ENCODE measurements at regions not wholly inside any gene's neighbourhood (a gene's known extent, or its start where the extent isn't known, plus 50 kb on each side); places are given as distances from the start of the nearest gene placed in this dataset.

DNA sequence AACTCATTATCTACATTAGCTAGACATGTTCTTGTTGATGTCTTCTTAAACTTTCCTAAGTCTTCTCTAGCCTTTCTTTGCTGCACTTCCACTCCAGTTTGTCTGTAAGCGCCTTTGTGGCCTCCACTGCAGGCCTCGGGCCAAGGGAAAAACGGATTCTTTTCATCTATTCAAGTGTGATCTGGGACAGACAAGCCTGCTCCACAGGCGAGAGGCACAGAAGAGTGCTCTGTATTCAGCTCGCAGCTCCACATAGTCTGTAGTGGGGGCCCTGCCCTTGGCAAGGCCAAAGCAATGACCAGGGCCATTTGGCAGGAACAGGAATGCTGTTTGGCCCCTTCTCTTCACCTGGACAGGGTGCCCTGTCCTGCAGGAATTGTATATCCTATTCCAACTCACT, 84.1 kb upstream of the BARX2 start:
- DNase-seq (ENCODE audit: low read depth), result no peak

DNA sequence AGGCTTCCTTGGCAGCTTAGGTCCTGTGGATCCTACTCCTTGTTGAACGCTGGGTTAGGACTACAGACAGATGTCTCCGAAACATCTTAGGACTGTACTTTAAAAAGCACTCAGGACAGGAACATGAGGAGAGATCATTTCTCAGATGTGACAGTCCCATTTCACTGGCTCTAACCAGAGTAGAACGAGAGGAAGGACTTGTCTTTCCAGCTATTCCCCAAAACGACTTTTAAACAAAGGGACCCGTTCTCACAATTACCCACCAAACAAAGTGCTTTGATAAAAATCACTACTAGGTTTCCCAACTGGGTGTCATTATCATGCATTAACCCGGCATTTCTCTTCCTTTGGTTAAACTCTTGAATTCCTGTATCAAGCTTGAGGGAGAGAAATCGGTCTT, 84.7 kb upstream of the BARX2 start:
- no peak for DNase-seq (ENCODE audit: low read depth)

DNA sequence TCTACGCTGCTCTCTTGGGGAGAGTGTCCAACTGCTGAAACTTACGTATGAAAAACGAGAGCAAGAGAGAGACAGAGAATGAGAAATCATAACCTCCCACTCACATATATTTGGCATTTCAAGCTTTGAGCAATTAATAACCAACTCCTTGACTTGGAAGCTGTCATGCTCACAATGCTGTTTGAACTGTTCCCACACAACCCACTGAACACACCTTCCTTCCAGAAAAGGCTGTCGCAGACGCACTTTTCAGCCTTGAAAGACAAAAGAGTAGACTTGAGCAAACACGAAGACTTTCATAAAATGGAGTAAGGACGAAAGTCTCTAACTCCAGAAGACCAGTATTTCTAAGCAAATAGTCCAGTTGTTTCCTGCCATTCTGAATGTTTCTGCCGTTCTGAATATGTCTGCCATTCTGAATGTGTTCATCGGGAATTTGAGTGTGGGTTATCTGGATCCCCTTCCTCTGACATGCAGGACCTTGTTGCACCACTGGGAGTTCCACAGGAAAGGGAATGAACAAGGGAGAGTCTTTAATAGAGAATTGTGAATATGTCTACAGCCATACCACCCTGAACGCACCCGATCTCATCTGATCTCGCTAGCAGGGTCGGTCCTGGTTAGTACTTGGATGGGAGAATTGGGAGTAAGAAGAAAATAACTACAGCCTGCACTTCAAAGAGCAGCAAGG, 86.2 kb upstream of the BARX2 start:
- DNase-seq (ENCODE audit: low read depth), result no peak

DNA sequence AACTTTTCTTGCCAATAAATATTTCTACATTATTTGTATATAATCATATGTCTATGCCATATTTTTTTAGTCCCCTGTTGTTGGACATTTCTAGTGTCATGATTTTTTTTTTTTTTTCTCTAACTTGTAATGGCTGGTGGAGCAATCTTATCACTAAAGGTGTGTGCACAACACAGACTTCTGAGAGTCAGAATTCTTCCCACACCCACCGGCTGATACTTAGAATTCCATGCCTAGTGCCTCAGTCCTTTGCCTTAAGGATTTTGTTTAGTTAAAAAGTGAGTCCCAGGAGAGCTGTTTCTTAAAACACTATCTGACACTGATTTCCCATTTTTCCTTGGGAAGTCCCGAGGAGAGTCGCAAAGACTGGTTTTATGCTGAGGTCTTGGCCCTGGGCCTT, 87.7 kb upstream of the BARX2 start:
- no peak for DNase-seq (ENCODE audit: low read depth)

DNA sequence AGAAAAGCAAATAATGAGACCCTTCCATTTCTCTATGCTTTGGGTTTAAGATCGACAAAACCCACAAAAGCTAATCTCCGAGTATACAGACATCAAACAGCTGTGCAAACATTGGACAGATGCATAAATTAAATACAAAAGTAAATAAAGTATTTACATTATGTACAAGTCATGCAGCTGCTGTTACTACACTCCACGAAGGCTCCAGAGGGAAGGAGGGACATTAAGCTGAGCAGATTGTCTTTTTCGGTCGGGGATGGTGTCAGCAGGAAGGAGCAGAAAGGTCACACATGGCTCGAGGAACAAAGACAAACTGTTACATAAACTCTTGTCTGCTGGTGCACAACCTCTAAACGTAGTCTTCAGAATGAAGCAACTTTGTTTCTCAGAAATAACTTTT, 88.8 kb upstream of the BARX2 start:
- no peak for DNase-seq (ENCODE audit: low read depth)

DNA sequence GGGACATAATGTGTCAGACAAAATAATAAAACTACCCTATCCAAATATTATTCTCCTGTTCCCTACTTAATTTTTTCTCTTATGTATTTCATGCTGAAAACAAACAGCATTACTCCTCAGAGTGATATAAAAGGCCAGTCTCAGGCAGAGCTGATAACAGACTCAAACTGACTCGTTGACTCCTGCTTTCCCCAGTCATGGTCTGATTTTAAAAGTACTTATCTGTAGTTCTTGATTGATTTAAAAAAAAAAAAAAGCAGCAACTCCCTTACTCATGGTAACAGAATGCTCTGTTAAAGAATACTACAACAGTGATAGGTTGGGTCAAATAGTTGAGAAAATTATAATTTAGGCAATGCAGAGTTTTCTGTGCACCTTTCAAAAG, 90.3 kb upstream of the BARX2 start:
- no peak for DNase-seq (ENCODE audit: low read depth)

DNA sequence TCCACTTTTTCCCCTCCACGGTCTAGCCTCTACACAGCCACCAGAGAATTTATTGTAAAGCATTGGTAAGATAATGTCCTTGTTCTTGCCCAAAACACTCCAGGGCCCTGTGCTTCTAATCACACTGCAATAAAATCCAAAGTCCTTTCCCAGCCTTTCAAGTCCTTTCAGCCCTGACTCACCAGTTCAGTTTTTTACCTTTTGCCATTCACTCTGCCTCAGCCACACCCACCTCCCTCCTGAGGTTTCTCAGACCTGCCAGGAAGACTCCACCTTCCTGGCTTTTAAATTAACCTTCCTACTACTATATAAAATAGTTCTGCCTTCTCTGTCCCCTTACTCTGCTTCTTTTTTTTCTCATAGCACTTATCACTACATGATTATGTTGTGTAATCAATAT, 91.0 kb upstream of the ARHGAP32 start:
- no peak for DNase-seq (ENCODE audit: low read depth)

DNA sequence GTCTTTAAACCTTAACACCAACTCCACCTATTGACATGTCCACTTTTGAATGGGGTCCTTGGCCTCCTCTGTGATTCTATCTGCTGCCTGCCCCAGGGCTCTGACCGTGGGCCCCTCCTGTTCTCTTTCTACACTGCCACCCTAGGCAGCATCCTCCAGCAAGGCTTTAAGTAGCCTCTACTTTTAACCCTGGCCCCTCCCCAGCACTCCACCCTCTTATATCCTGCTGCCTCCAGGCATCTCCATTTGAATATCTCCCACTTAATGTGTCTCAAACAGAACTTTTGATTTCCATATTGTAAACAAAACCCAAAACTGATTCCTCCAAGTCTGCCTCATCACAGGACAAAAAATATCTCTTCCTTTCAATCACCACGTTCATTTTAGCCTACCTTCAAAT, 90.5 kb upstream of the ARHGAP32 start:
- DNase-seq (ENCODE audit: low read depth), result no peak

DNA sequence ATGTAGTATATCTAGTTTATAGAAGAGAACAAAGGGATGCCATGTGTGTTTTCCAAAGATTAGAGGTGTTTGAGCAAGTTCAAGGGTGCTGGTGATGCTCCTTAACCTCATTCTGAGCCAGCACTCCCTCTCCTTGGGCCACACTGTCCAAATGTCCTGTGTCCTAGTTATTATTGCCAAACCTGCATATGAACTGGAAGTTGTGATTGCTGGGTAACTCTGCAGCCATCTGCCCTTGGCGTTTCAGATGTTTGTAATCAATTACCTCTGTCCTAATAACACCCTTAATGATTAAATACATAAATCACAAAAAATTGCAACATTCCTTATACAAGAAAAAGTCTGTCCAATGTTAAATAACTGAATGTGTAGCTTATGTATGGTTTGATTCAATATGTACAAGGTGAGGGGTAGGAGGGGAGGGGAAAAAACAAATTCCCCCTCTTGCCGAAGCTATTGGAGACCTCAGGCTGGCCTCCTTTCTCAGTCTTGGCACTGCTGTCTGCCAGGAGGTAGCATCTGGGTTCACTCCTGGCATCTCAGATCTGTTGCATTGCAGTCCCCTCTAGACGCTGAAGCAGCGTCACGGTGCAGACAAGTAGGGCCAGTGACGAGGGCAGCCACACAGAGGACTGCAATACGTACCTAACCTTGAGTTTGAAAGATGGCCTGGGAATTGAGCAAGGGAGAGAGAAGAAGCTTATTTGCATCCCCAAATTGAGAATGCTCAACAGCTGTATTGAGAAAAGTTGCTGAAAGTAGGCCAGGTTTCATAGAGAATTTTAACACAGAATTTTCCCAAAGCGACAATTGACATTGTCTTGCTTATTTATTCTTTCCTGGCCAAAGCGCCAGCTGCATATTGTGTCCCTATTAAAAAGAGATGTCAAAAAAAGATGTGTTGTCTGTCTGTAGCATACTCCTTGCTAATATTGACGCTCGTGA, 89.6 kb upstream of the ARHGAP32 start:
- DNase-seq (ENCODE audit: low read depth), result no peak

DNA sequence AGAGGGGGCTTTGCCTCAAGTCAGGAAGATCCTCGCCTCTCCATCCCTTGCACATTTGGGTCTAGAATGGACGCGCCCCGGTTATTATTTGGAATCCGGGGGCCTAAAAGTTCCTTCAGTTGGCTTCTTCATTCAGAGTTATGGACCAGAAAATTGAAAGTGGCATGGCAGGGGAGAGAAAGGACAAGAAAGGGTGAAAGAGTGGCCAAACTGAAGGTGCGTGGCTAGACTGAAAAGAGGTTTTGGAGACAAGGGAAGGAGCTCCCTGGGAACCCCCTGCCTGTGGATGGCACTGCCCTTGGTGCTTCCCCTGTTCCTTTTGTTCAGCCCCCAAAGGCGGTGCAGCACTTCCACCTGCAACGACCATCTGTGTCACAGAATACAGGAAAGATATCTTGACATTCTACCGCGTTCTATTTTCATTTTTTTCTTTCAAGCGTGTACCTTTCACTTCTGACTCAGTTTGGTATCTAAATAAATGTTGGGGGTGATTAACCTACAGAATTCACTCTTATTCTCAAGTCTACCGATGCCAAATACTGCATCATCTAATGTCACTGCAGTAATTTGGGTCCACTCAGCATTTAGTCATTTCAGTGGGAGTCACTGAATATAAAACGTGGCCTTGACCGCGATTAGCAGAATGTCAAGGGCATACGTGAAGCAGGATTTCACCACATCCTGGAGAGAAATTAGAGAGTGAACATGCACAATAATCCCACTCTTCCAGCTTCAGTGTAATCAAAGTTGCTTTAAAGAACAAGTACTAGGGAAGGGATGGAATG, 88.1 kb upstream of the ARHGAP32 start:
- no peak for DNase-seq (ENCODE audit: low read depth)

DNA sequence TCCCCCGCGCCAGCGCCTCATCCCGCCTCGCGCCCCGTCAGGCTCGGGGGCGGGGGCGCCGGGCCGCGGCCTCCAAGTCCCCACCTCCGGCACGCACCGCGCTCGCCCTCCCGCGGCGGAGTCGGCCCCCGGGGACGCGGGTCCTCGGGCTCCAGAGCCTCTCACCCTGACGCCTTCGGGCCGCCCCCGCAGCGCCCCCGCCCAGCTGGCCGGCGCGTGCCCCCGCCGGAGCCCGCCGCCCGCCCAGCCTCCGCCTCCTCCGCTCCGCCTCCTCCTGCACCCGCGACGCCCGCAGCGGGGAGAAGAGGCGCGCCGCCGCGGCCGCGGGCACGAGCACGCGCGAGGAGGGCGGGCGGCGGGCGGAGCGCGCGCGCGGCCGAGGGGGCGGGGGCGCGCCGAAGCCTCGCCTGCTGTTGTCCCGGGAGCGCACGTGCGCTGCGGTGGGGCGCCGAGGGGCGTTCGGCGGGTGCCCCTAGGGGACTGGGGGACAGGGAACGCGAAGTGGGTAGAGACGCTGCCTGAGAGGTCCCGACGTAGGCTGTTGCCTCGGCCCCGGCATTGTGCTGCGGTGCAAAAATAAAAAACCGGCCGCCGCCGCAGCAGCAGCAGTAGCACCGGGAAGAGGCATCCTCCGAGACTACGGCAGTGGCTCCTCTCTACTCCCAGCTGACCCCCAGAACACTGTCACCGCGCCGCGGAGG, 87.4 kb upstream of the ARHGAP32 start:
- peak; percentile 53 for DNase-seq (ENCODE audit: low read depth)

DNA sequence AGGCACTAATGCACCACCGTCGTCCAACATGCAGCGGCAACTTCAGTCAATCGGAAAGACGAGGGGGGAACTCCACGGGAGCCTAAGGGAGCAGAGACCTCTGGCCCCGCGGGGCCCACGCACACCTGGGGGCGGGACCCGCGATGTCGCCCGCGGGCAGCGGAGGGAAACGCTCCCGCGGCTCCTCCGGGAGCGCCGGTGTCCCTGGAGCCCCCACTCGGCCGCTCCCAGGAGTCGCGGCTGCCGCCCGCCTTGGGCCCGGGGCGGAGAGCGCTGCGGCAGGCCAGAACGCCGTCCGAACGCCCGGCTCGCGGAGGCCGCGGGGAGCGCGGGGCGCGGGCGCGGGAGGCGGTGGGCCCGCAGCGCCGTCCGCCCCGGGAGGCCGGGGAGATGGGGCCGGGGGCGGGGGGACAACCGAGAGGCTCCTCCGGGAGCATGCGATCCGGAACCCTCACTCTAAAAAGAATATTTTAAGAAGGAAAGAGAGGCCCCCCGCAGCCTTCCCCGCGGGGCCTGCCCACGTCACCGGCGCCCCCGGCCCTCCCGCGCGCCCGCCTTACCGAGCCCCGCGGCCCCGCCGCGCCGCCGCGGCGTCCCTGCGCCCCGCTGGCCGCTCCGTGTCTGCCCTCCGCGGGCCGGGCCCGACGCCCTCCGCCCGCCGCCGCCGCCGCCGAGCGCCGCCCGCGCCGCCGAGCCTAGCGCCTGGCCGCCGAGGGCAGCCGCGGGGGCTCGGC, 86.6 kb upstream of the ARHGAP32 start:
- no peak for DNase-seq (ENCODE audit: low read depth)

DNA sequence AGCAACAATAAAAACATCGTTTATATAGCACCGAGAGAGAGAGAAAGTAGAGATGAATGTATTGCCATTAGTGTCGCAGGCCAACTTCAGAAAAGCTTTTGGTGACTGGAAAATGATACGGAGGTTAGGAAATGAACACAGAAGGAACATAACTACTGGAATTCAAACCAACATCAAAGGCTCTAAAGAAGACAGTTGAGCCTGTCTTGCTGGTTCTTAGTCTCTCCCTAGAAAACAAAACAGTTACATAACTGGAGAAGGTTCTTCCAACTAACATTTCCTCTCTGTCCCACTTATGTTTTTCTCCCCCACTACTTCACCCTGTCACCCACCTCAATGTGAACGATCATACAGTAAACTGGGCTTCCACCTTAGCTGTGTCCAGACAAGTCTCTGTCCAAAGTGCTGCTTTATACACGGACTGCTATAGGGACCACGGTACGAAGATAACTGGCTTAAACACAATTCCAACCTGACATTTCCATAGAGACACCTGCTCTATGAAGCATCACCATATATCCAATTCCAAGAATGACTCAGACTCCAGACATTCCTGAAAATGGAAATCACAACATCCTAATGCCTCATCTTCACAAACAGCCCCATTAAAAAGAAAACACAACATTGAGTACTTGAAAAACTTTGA, 85.2 kb upstream of the ARHGAP32 start:
- no peak for DNase-seq (ENCODE audit: low read depth)

DNA sequence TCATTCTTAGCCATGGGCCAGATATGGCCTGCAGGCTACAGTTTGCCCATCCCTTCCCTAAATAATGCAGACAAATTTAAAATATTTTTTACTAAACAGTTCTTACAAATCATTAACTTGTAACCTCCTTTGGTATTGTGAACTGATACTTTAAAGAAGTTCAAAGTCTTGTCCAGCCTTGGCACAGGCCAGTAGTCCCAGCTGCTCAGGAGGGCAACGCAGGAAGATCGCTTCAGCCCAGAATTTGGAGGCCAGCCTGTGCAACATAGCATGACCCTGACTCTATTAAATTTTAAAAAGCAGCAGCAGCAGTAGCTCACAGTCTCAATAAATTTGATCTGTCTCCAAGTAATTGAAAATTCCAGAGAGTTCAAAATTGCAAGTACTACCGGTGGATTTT, 83.7 kb upstream of the ARHGAP32 start:
- DNase-seq (ENCODE audit: low read depth), result no peak

DNA sequence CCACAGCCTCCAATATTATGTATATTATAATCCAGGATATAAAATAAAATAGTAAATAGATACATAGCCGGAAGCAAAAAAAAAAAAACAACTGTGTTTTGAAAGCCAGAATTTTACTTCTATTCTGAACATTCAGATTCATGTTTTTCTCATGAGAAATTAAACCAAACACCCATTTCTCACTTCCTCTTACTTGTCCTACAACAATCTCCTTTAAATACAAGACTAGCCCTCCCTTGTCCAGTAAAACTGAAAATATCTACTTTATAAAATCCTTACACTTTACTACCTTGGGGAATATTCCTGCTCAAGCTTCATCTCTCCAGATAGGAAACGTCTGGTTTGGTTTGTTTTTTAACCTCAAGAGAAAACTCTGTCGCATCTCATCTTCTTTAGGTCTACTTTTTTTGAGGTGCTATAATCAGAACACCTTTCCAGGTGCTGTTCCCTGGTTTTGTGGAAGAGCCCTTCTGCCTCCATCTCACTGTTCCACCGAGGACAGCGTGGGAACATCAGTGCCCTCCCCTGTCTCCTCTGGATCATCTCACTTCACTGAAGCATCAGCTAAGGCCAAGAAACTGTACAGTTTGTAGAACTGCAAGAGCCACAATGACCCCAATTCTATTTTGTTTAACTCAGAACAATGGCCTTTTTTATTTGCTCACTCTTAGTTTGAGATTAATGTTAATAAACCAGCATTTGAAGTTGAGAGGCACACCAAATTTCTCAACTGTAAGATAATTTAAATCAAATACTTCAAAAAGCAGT, 82.0 kb upstream of the ARHGAP32 start:
- no peak for DNase-seq (ENCODE audit: low read depth)

DNA sequence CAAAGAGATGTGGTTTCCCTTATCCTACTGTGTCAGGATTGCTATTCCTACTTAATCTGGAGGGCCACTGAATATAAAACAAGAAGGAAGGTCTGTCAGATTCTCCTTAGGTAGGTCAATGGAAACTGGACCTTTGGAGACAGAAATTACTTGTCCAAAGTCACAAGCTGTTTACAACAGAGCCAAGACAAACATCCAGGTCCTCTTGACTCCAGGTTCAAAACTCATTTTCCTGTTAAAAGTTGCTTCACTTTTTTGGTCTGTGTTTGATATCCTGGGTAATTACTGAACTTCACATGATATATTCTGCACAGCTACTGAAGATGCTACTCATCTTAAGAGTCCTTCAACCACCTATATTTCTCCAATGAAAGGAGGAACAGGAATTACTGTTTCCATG, 81.2 kb upstream of the ARHGAP32 start:
- DNase-seq (ENCODE audit: low read depth), result no peak

DNA sequence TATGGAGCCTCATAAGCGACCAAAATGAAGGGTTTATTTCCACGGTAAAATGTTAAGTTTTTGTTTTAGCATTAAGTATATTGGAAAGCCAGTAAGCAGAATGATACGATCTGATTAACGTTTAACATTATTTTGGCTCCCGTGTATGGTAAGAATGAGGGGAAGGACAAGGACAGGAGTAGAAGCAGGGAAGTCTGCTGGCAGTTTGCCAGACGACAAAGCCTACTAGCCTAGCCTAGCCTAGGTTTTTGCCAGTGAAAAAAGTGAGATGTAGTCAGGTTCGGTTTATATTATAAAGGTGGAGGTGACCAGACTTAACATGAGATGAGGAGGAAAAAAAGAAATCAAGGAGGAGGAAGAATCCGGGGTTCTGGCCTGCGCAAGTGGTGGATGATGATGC, 78.9 kb upstream of the ARHGAP32 start:
- no peak for DNase-seq (ENCODE audit: low read depth)

DNA sequence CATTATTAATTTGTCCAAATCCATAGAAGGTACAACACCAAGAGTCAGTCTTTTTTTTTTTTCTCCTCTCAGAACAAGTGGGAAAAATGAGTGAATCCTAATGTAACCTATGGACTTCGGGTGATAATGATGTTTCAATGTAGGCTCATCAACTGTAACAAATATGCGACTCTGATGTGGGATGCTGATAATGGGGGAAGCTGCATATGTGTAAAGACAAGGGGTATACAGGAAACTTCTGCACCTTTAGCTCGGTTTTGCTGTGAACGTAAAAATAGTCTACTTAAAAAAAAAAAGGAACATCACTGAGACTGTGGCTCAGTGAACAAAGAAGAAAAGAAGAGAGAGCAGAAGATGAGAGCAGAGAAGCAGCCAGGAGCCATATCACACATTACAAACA, 78.3 kb upstream of the ARHGAP32 start:
- no peak for DNase-seq (ENCODE audit: low read depth)

DNA sequence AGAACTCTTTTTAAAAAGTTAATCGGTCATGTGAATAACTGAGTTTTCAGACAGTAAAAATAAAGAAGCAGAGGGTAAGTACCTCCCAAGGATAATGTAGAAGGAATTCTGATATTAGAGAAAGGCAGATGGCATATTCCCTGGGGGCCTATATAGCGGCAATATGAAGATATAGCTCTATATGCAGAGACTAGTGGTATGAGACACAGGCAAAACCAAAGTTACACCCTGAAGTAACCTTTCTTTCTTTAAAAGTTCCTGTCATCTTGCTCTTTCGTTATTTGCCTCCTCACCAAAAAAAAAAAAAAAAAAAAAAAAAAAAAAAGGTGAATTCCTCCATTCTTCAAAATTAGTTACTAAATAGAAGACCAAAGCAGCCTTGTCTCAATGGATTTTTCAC, 76.2 kb upstream of the ARHGAP32 start:
- DNase-seq (ENCODE audit: low read depth), result no peak

DNA sequence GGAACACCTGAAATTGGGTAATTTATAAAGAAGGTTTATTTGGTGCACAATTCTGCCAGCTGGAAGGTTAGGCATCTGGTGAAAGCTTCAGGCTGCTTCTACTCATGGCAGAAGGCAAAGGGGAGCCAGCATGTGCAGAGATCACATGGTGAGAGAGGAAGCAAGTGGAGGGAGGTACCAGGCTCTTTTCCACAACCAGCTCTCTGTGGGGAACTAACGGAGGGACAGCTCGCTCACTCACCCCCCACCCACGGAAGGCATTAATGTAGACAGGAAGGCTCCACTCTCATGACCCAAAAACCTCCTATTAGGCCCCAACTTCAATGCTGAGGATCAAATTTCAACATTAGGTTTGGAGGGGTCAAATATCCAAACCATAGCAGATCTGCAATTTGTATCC, 75.6 kb upstream of the ARHGAP32 start:
- DNase-seq (ENCODE audit: low read depth), result no peak

All from activated gamma-delta T cell treated with anti-CD3 and anti-CD28 coated beads, Interleukin-2, amount 50 U/mL, for 16 hours (primary cell).